Prostate gland (tissue), 2 donors: ENCODE measurements at regions not wholly inside any gene's neighbourhood (a gene's known extent, or its start where the extent isn't known, plus 50 kb on each side); places are given as distances from the start of the nearest gene placed in this dataset.
"Not testable (repeated sequence)": the region's sequence is repeated elsewhere in the genome, so short reads cannot be mapped to it uniquely, and the experiment has no call there.

ENCODE experiments used
- DNase-seq: peaks from one replicate; pipeline ENCODE4 v3.0.0-alpha.2; 2019; ENCODE audit warnings: low spot score
- H3K27ac ChIP-seq, 2 donors: fragments of 200-600 bp; sonication (generic); 2 replicates each; pipeline ENCODE4 v1.5.1; 2017 to 2019
- H3K27me3 ChIP-seq: fragments of 200-600 bp; sonication (generic); replicated peaks from 2 replicates; pipeline ENCODE4 v1.5.1; 2019; ENCODE audit not compliant: insufficient read depth
- H3K36me3 ChIP-seq, 2 donors: fragments of 200-600 bp; sonication (generic); 1 replicate in 1 of 2; 2 replicates in 1 of 2; pipeline versions ENCODE4 v1.5.1 to v1.8.1; 2017 to 2019
- H3K4me1 ChIP-seq: fragments of 200-600 bp; sonication (generic); replicated peaks from 2 replicates; pipeline ENCODE4 v1.5.1; 2019
- H3K4me3 ChIP-seq, 2 donors: fragments of 200-600 bp; sonication (generic); 2 replicates each; pipeline ENCODE4 v1.5.1; 2017 to 2019
- H3K9me3 ChIP-seq: fragments of 200-600 bp; sonication (generic); 2 replicates; pipeline ENCODE4 v1.5.1; 2017
- CTCF ChIP-seq, 4 experiments: fragments of 200-600 bp in 2 of 4; fragments of 450-650 bp in 2 of 4; sonication (generic) in 2 of 4; IDR thresholded peaks; 1 replicate in 3 of 4; 2 replicates in 1 of 4; pipeline ENCODE4 v1.5.1; 2016 to 2019; ENCODE audit warnings: antibody characterized with exemption in 4 of 4, mild to moderate bottlenecking in 2 of 4, moderate library complexity in 2 of 4
- POLR2A ChIP-seq: fragments of 450-650 bp; IDR thresholded peaks from one replicate; pipeline ENCODE4 v1.6.1; 2016; ENCODE audit warnings: antibody characterized with exemption, mild to moderate bottlenecking
- POLR2AphosphoS5 ChIP-seq: sonication (generic); formaldehyde crosslinking; IDR thresholded peaks from one replicate; pipeline ENCODE4 v1.6.1; 2017; ENCODE audit warnings: antibody characterized with exemption
- WGBS: methylation state at CpG from one replicate; pipeline ENCODE4 v1.1.5; 2018; 5-methylcytosine and 5-hydroxymethylcytosine counted together
- intact Hi-C: fragments of 100-400 bp; cut with DNase I; formaldehyde crosslinking; loops from one replicate; pipeline ENCODE4 v1.14.2; 2022

- Histone ChIP-seq H3K36me3 (no peaks in the 10 kb centered on the region), H3K27me3 (no peaks in the 10 kb centered on the region), H3K27ac (no peak overlapping the region), H3K9me3 (no peaks in the 10 kb centered on the region), H3K4me3 (no peak overlapping the region), H3K4me1 (no peaks in the 10 kb centered on the region)
- intact Hi-C loops = no loop called here
- WGBS = 17% methylated on average over 2 of the region's 5 CpGs
- TF ChIP-seq CTCF (IDR thresholded peaks at IDR 0.05) = no peak
- TF ChIP-seq POLR2A = no peak
- TF ChIP-seq POLR2AphosphoS5 = no peak
- DNase-seq = no peak
These were observed 199.9 kb downstream of the IGLL1 start for GRCh38 chr22:23380230-23380573.

- DNase-seq, intact Hi-C loops, H3K36me3 ChIP-seq, H3K4me3 ChIP-seq, H3K4me1 ChIP-seq, H3K9me3 ChIP-seq, H3K27ac ChIP-seq, H3K27me3 ChIP-seq: not testable (repeated sequence)
- 94% methylated on average over 9 of the region's 18 CpGs for WGBS
These were observed 199.4 kb downstream of the BCR start for GRCh38 chr22:23379540-23380229.

- Histone ChIP-seq H3K36me3 (no peaks in the 10 kb centered on the region), H3K4me1 (no peaks in the 10 kb centered on the region), H3K27me3 (no peaks in the 10 kb centered on the region), H3K27ac (no peak overlapping the region), H3K4me3 (no peak overlapping the region), H3K9me3 (no peaks in the 10 kb centered on the region)
- intact Hi-C loops = no loop called here
- no peak for TF ChIP-seq POLR2A
- TF ChIP-seq POLR2AphosphoS5 = no peak
- TF ChIP-seq CTCF (IDR thresholded peaks at IDR 0.05) = no peak
- WGBS = 82% methylated on average over 6 of the region's 6 CpGs
- no peak for DNase-seq
These were observed 197.5 kb downstream of the BCR start for GRCh38 chr22:23377767-23378166.

GRCh38 chr22:23376256-23376655, 195.9 kb downstream of the BCR start:
- H3K27ac ChIP-seq = no peak overlapping the region
- no peaks in the 10 kb centered on the region for H3K36me3 ChIP-seq
- no peaks in the 10 kb centered on the region for H3K27me3 ChIP-seq
- DNase-seq = no peak
- H3K9me3 ChIP-seq = no peaks in the 10 kb centered on the region
- TF ChIP-seq CTCF (IDR thresholded peaks at IDR 0.05) = peak in 1 of 4 experiments; percentile 22
- TF ChIP-seq POLR2A = no peak
- no peak for TF ChIP-seq POLR2AphosphoS5
- intact Hi-C loops = no loop called here
- H3K4me3 ChIP-seq = no peak overlapping the region
- no peaks in the 10 kb centered on the region for H3K4me1 ChIP-seq
- 73% methylated on average over 6 of the region's 6 CpGs for WGBS

GRCh38 chr22:23375031-23375827, 194.9 kb downstream of the BCR start:
- Histone ChIP-seq H3K9me3 (no peaks in the 10 kb centered on the region), H3K27ac (no peak overlapping the region), H3K27me3 (no peaks in the 10 kb centered on the region), H3K36me3 (no peaks in the 10 kb centered on the region), H3K4me1 (no peaks in the 10 kb centered on the region), H3K4me3 (no peak overlapping the region)
- no peak for DNase-seq
- intact Hi-C loops = no loop called here
- WGBS = 72% methylated on average over 14 of the region's 14 CpGs
- no peak for TF ChIP-seq CTCF (IDR thresholded peaks at IDR 0.05)
